HG03108 (cell line): ENCODE measurements at regions not wholly inside any gene's neighbourhood (a gene's known extent, or its start where the extent isn't known, plus 50 kb on each side); places are given as distances from the start of the nearest gene placed in this dataset.
"Not testable (repeated sequence)": the region's sequence is repeated elsewhere in the genome, so short reads cannot be mapped to it uniquely, and the experiment has no call there.

Experiments used
- ATAC-seq: cut with Tn5 transposase; IDR thresholded peaks from one replicate; pipeline ENCODE4 v1.9.1; 2021; ENCODE audit warnings: moderate library complexity; ENCODE audit not compliant: unreplicated experiment

- no peak for ATAC-seq
Observed at GRCh38 chr6:93183531-93183972, 235.8 kb downstream of the EPHA7 start.

GRCh38 chr6:93182938-93183479 is 236.3 kb downstream of the EPHA7 start:
- ATAC-seq = no peak

GRCh38 chr6:93177918-93178317 is 241.4 kb downstream of the EPHA7 start:
- no peak for ATAC-seq

- no peak for ATAC-seq
Observed at GRCh38 chr6:93177438-93177837, 241.9 kb downstream of the EPHA7 start.

GRCh38 chr6:93176070-93176469 is 243.3 kb downstream of the EPHA7 start:
- ATAC-seq = peak; percentile 81

GRCh38 chr6:93173573-93173972 is 245.8 kb downstream of the EPHA7 start:
- ATAC-seq = not testable (repeated sequence)

- no peak for ATAC-seq
Observed at GRCh38 chr6:93165850-93166430, 253.4 kb downstream of the EPHA7 start.

GRCh38 chr6:93164781-93165180 is 254.6 kb downstream of the EPHA7 start:
- ATAC-seq = no peak

- ATAC-seq = no peak
Observed at GRCh38 chr6:93163146-93163545, 256.2 kb downstream of the EPHA7 start.

- ATAC-seq = peak; percentile 77
Observed at GRCh38 chr6:93139408-93140081, 279.8 kb downstream of the EPHA7 start.

- ATAC-seq = no peak
Observed at GRCh38 chr6:93136111-93136510, 283.2 kb downstream of the EPHA7 start.

GRCh38 chr6:93124006-93124632 is 295.2 kb downstream of the EPHA7 start:
- no peak for ATAC-seq

GRCh38 chr6:93123585-93123984 is 295.8 kb downstream of the EPHA7 start:
- ATAC-seq = no peak

GRCh38 chr6:93120154-93120742 is 299.1 kb downstream of the EPHA7 start:
- no peak for ATAC-seq

GRCh38 chr6:93105907-93106306 is 313.5 kb downstream of the EPHA7 start:
- no peak for ATAC-seq

GRCh38 chr6:93105017-93105416 is 314.3 kb downstream of the EPHA7 start:
- ATAC-seq = no peak

GRCh38 chr6:93104195-93104817 is 315.1 kb downstream of the EPHA7 start:
- no peak for ATAC-seq

GRCh38 chr6:93088621-93089501 is 330.5 kb downstream of the EPHA7 start:
- no peak for ATAC-seq

GRCh38 chr6:93087606-93088005 is 331.8 kb downstream of the EPHA7 start:
- ATAC-seq = no peak

- no peak for ATAC-seq
Observed at GRCh38 chr6:93086351-93086750, 333.0 kb downstream of the EPHA7 start.
